ENCODE measurements at regions not wholly inside any gene's neighbourhood (a gene's known extent, or its start where the extent isn't known, plus 50 kb on each side); places are given as distances from the start of the nearest gene placed in this dataset.

DNA sequence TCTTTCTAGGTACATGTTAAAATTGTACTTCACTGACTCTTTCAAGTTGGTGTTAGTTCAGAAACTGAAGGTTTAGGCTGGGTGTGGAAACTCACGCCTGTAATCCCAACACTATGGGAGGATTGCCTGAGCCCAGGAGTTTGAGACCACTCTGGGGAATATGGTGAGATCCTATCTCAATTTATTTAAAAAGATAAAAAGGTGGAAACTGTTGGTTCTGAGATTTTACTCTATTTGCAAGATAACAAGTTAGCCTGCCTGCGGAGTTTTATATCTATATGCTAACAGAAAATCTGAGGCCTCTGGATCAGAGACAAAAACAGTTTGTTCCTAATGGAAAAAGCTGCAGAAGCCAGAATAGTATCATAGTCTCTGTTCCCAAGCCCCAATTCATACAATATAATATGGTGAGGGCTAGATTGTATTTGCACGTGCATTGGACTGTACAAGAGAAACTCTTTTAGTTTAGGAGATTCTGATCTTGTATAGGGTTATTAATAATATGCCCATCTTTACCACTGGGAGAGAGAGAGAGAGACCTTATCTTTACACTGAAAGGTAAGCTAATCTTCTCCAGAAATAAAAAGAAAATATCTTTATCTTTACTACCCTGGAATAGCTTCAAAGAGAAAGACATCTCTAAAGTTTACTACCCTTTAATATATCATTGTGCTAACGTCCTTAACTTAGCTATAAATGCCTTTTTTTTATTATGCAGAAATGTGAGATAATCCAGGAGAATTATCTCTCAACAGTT lies 1267.6 kb downstream of the OTOL1 start:
- FAIRE-seq, result no peak

- FAIRE-seq, result no peak
Measured at GRCh38 chr3:162764808-162765071, 1268.1 kb downstream of the OTOL1 start.

GRCh38 chr3:162765524-162765923 lies 1268.9 kb downstream of the OTOL1 start:
- no peak for FAIRE-seq

DNA sequence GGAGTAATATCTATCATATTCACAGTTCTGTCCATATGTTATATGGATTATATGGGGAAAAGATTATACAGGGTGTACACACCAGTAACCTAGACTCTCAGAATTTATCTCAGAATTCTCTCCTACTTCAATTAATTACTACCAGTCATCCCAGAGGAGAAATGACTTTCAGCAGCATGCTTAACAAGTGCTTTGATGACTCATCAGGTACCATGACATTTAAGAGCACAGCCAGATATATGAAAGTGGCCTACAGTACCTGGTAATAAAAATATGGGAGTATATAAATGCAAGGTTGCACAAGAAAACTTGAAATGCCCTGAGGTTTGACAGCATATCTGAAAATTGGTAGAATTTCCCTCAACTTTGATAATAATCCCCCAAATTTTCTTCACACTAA lies 1273.0 kb downstream of the OTOL1 start:
- FAIRE-seq, result no peak

- FAIRE-seq, result no peak
Measured at GRCh38 chr3:162770551-162770950, 1273.9 kb downstream of the OTOL1 start.

GRCh38 chr3:162774613-162775100 lies 1278.0 kb downstream of the OTOL1 start:
- FAIRE-seq, result no peak

DNA sequence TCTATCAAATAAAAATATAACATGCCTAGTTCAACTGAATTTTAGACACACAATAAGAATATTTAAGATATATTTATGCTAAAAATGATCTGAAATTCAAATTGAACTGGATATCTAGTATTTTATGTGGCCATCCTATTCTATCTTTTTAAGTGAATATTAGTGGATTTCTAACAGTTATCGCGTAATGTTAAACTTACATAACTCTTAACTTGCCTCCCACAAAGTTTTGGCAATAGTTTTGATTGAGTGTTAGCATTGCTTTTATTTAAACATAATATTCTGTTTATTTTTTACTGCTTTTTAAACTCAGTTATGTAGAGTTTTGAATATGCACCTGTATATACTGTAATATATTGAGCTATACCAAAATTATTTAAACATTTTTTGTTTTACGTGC lies 1279.5 kb downstream of the OTOL1 start:
- FAIRE-seq, result peak; percentile 19

- no peak for FAIRE-seq
Measured at GRCh38 chr3:162777118-162777517, 1280.5 kb downstream of the OTOL1 start.

DNA sequence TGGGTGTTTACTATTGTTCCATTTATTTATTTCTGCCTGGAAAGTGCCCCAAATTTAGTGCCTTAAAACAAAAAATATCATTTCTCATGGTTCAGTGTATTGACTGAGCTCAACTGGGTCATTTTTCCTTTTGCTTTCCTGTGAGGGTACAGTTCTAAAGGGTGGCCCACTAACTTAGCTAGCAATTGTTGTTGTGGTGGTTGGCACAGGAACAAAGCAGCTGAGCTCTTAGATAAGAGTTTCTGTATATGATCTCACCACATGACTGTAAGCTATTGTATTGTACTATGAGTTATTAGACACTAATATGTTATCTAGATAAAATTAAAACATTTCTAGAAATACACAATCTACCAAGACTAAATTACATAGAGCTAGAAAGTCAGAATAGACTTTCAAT lies 1283.7 kb downstream of the OTOL1 start:
- FAIRE-seq, result no peak

DNA sequence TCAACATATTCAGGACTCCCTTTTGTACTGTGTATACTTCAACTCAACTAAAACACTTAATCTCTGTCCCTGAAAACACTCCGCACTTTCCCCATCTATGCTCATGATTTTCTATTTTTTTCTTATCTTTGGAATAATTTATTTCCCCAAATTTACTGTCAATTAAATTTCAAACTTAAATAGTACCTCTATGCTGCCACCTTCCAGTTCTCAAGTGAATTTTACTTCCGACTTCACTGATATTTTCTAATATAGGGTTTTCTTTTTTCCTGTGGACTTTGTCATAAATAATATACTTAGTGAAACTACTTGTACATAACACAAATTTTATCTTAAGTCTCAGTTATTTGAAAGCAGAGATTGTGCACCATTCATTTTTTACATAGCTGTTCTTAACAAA lies 1303.3 kb downstream of the OTOL1 start:
- peak; percentile 85 for FAIRE-seq

DNA sequence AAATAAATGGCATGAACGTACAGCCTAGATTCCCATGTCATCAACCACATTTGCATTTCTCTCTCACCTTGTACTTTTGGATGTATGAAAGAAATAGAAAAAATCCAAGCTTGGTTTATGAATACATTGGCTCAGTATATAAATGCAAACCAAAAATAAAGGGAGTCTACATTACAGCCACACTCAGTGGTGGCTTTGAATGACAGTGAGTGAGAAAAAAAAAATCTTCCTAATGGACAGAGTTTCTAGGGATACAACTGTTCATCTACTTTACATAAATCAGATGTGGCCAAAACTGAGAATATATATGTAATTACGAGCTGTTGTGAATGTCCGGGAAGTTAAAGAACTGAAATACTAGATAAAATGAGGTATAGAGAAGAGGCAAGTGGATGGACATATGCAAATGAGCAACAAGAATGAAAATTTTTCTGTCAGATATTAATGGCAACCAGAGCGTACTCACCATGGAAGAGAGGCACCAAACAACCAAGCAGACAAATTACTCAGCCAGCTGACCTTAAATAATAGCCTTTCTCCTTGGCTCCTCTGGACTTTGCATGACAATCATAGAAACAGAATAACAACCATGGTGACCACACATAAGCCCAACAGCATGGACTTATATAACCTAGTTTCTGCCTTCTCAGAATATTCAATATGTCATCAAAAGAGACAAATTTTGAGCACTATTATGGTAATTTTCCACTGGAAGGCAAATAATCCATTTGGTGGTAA lies 1305.8 kb downstream of the OTOL1 start:
- no peak for FAIRE-seq

GRCh38 chr3:162810776-162811175 lies 1314.2 kb downstream of the OTOL1 start:
- FAIRE-seq, result no peak

DNA sequence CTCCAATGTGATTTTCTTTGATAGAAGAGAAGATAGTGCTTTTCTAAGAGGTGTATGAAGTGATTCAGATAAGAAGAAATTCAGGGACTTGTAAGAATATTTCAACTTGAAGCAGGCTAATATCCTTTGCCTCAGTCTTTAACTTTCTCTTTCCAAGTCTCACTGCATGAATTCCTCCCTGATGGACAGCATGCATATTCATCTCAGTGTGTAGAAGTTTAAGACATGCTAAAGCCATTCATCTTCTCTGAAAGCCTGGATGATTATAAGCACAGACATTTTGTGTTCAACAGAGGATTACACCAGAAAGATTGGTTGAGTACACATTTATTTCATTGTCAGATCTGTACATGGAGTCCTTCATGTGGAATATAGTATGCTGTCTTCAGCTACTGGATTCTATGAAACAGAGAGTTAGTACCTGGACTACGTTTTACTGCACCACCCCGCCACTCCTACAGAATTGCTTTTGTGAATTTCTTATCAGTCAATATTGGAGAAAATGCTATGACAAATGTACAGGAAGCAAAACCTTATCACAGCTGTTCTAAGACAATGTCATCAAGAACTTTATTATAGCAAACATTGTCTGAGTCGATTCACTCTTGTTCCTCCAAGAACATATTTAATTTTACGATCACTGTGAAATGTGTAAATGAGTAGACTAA lies 1346.1 kb downstream of the OTOL1 start:
- FAIRE-seq, result no peak

- FAIRE-seq, result no peak
Measured at GRCh38 chr3:162845918-162846317, 1349.3 kb downstream of the OTOL1 start.

- peak; percentile 87 for FAIRE-seq
Measured at GRCh38 chr3:162847511-162847910, 1350.9 kb downstream of the OTOL1 start.

DNA sequence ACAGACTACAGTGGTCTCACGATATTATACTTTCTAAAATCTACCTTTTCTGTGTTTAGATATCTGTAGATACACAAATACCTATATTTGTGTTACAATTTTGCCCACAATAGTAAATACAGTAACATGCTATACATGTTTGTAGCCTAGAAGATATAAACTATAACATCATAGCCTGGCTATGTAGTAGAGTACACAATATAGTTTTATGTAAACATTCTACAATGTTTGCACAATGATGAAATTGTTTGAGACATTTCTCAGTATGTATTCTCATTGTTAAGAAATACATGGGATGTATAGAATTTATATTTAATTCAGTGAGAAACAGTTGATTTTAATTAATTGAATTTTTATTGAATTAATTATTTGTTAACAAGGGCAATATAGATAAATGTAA lies 1367.0 kb downstream of the OTOL1 start:
- FAIRE-seq, result peak; percentile 70

- FAIRE-seq, result no peak
Measured at GRCh38 chr3:162865466-162865865, 1368.9 kb downstream of the OTOL1 start.

GRCh38 chr3:162879021-162879562 lies 1382.5 kb downstream of the OTOL1 start:
- no peak for FAIRE-seq

DNA sequence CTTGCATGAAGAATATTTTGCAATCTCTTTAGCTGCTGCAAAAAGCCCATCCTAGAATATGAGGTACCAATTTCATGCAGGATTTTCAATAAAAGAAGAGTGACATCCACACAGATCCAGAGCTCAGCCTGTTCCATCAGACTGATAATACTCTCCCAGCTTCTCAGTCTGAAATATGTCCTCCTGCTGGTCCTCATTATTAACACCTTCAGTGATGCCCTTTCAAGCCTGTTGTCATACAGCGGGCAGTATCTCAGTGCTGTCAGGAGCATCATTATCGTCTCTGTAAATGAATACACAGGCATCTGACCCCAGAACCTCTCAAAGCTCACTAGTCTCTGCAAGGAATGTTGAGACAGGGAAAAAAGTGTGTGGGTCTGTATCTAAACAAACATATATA lies 1387.8 kb downstream of the OTOL1 start:
- FAIRE-seq, result no peak

GRCh38 chr3:162892921-162893793 lies 1396.5 kb downstream of the OTOL1 start:
- no peak for FAIRE-seq

- no peak for FAIRE-seq
Measured at GRCh38 chr3:162897291-162897690, 1400.7 kb downstream of the OTOL1 start.

GRCh38 chr3:162932503-162932902 lies 1435.9 kb downstream of the OTOL1 start:
- no peak for FAIRE-seq

- FAIRE-seq, result no peak
Measured at GRCh38 chr3:162933656-162934055, 1437.0 kb downstream of the OTOL1 start.
